Mesothelial cell of epicardium (in vitro differentiated cells): ENCODE measurements at regions not wholly inside any gene's neighbourhood (a gene's known extent, or its start where the extent isn't known, plus 50 kb on each side); places are given as distances from the start of the nearest gene placed in this dataset.

Source experiments
- DNase-seq, 2 experiments: peaks; one replicate each; pipeline ENCODE4 v3.0.0; 2021; ENCODE audit warnings: low spot score in 2 of 2; ENCODE audit not compliant: unreplicated experiment in 2 of 2
- H3K27ac Mint-ChIP-seq: 2 replicates; pipeline ENCODE4 v1.8.0; 2021; ENCODE audit warnings: mixed read lengths
- H3K27me3 Mint-ChIP-seq: 2 replicates; pipeline ENCODE4 v1.8.0; 2021; ENCODE audit warnings: low read depth, mixed read lengths
- H3K36me3 Mint-ChIP-seq: 2 replicates; pipeline ENCODE4 v1.8.0; 2021; ENCODE audit warnings: mixed read lengths
- H3K4me1 Mint-ChIP-seq: 2 replicates; pipeline ENCODE4 v1.8.0; 2021; ENCODE audit warnings: mixed read lengths
- H3K4me3 Mint-ChIP-seq: 2 replicates; pipeline ENCODE4 v1.8.0; 2021; ENCODE audit warnings: mild to moderate bottlenecking, moderate library complexity, mixed read lengths
- H3K9me3 Mint-ChIP-seq: 2 replicates; pipeline ENCODE4 v1.8.0; 2021; ENCODE audit warnings: mixed read lengths
- TF ChIP-seq, protein P1 (sequence below): fragments of 200-600 bp; sonication (generic); IDR thresholded peaks from one replicate; pipeline ENCODE4 v1.5.0; 2021; ENCODE audit warnings: antibody characterized with exemption; ENCODE audit not compliant: unreplicated experiment

GRCh38 chr1:199067483-199067882 is 428.6 kb downstream of the PTPRC start:
- Mint-ChIP-seq H3K36me3 (no peaks in the 10 kb centered on the region), H3K4me3 (no peak overlapping the region), H3K9me3 (peaks cover 8% of the 10 kb centered on the region), H3K4me1 (no peaks in the 10 kb centered on the region), H3K27me3 (no peaks in the 10 kb centered on the region), H3K27ac (no peak overlapping the region)
- no peak for DNase-seq
- TF ChIP-seq, protein P1, sequence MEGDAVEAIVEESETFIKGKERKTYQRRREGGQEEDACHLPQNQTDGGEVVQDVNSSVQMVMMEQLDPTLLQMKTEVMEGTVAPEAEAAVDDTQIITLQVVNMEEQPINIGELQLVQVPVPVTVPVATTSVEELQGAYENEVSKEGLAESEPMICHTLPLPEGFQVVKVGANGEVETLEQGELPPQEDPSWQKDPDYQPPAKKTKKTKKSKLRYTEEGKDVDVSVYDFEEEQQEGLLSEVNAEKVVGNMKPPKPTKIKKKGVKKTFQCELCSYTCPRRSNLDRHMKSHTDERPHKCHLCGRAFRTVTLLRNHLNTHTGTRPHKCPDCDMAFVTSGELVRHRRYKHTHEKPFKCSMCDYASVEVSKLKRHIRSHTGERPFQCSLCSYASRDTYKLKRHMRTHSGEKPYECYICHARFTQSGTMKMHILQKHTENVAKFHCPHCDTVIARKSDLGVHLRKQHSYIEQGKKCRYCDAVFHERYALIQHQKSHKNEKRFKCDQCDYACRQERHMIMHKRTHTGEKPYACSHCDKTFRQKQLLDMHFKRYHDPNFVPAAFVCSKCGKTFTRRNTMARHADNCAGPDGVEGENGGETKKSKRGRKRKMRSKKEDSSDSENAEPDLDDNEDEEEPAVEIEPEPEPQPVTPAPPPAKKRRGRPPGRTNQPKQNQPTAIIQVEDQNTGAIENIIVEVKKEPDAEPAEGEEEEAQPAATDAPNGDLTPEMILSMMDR, result no peak

GRCh38 chr1:199071080-199071479 is 432.2 kb downstream of the PTPRC start:
- Mint-ChIP-seq H3K27ac (no peak overlapping the region), H3K9me3 (peaks cover 8% of the 10 kb centered on the region), H3K27me3 (no peaks in the 10 kb centered on the region), H3K4me1 (peaks cover 8% of the 10 kb centered on the region), H3K4me3 (no peak overlapping the region), H3K36me3 (no peaks in the 10 kb centered on the region)
- DNase-seq, result no peak
- TF ChIP-seq, protein P1, result no peak

DNA sequence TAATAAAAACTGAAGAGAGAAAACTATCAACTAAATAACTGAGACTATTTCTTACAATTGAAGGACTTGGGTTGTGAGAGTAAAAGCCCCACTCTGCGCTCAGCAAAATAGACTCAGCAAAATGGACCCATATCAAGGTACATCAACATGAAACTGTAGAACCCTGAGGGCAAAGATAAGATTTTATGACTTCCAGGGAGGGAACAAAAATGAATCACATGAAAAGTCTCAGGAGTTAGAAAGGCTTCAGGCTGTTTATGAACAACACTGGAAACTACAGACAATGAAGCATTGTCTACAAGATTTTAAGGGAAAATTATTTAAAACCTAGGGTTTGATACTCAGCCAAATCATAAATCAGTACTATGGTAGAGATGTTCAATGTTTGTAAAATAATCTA is 434.3 kb downstream of the PTPRC start:
- peaks cover 8% of the 10 kb centered on the region for H3K9me3 Mint-ChIP-seq

GRCh38 chr1:199075792-199076191 is 437.0 kb downstream of the PTPRC start:
- peaks cover 8% of the 10 kb centered on the region for H3K4me1 Mint-ChIP-seq
- no peak for DNase-seq
- H3K27ac Mint-ChIP-seq, result no peak overlapping the region
- H3K27me3 Mint-ChIP-seq, result no peaks in the 10 kb centered on the region
- no peak overlapping the region for H3K4me3 Mint-ChIP-seq
- peaks cover 7% of the 10 kb centered on the region for H3K9me3 Mint-ChIP-seq
- H3K36me3 Mint-ChIP-seq, result no peaks in the 10 kb centered on the region
- TF ChIP-seq, protein P1, result no peak

More for the DNA sequence above, 434.3 kb downstream of the PTPRC start:
- no peak for DNase-seq
- H3K27me3 Mint-ChIP-seq, result no peaks in the 10 kb centered on the region
- TF ChIP-seq, protein P1, result no peak
- no peaks in the 10 kb centered on the region for H3K36me3 Mint-ChIP-seq
- H3K4me1 Mint-ChIP-seq, result peaks cover 8% of the 10 kb centered on the region
- H3K27ac Mint-ChIP-seq, result no peak overlapping the region
- no peak overlapping the region for H3K4me3 Mint-ChIP-seq

DNA sequence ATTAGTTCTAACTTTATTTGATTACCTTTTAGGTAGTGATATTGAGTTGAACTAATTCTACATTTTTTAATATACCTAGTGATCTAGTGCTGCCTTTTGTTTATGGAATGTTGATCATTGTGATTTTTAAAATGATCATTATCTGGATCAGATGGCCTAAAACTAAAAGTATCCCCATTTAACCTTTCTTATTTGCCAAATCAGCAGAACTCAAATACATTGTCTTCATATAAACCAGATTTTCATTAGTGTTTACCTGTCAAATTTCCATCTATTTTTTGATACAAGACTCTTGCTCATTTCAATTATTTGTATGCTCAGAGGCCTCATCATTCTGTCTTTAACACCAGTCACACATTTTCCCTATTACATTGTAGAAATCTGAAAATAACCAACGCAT is 441.2 kb downstream of the PTPRC start:
- no peak overlapping the region for H3K27ac Mint-ChIP-seq
- TF ChIP-seq, protein P1, result no peak
- no peak overlapping the region for H3K4me3 Mint-ChIP-seq
- no peaks in the 10 kb centered on the region for H3K27me3 Mint-ChIP-seq
- peaks cover 11% of the 10 kb centered on the region for H3K4me1 Mint-ChIP-seq
- no peak for DNase-seq
- no peaks in the 10 kb centered on the region for H3K36me3 Mint-ChIP-seq
- H3K9me3 Mint-ChIP-seq, result no peaks in the 10 kb centered on the region

- H3K4me1 Mint-ChIP-seq, result peaks cover 13% of the 10 kb centered on the region
- no peak overlapping the region for H3K4me3 Mint-ChIP-seq
- no peaks in the 10 kb centered on the region for H3K9me3 Mint-ChIP-seq
- no peaks in the 10 kb centered on the region for H3K27me3 Mint-ChIP-seq
- H3K36me3 Mint-ChIP-seq, result no peaks in the 10 kb centered on the region
- no peak for DNase-seq
- TF ChIP-seq, protein P1, result no peak
- H3K27ac Mint-ChIP-seq, result no peak overlapping the region
These were observed 442.9 kb downstream of the PTPRC start for GRCh38 chr1:199081739-199082138.
